Fibroblast of lung (primary cell): ENCODE measurements at regions not wholly inside any gene's neighbourhood (a gene's known extent, or its start where the extent isn't known, plus 50 kb on each side); places are given as distances from the start of the nearest gene placed in this dataset.

ENCODE experiments used
- DNase-seq, 2 donors: peaks; one replicate each; pipeline versions ENCODE4 v3.0.0 to v3.0.0-alpha.2; 2010; ENCODE audit warnings: low read depth in 2 of 2
- H2AFZ ChIP-seq: 2 replicates; pipeline ENCODE4 v1.5.1; 2012; ENCODE audit warnings: low read length, control low read depth, inconsistent platforms
- H3K27ac ChIP-seq: 2 replicates; pipeline ENCODE4 v1.5.1; 2011; ENCODE audit warnings: low read length, control low read depth; ENCODE audit not compliant: insufficient read depth
- H3K27me3 ChIP-seq: 2 replicates; pipeline ENCODE4 v1.5.1; 2011; ENCODE audit warnings: mild to moderate bottlenecking, low read length; ENCODE audit not compliant: control insufficient read depth, insufficient read depth
- H3K36me3 ChIP-seq: 2 replicates; pipeline ENCODE4 v1.5.1; 2011; ENCODE audit warnings: low read length; ENCODE audit not compliant: control insufficient read depth, insufficient read depth
- H3K4me1 ChIP-seq: 2 replicates; pipeline ENCODE4 v1.5.1; 2011; ENCODE audit warnings: low read length; ENCODE audit not compliant: control insufficient read depth, insufficient read depth; ENCODE audit errors: extremely low read depth
- H3K4me2 ChIP-seq: 2 replicates; pipeline ENCODE4 v1.5.1; 2011; ENCODE audit warnings: low read length, control low read depth; ENCODE audit not compliant: insufficient read depth; ENCODE audit errors: extremely low read depth
- H3K4me3 ChIP-seq, 4 experiments: fragments of 200-600 bp in 1 of 4; sonication (generic) in 1 of 4; replicated peaks in 1 of 4; 2 replicates each; pipeline ENCODE4 v1.5.1; 2011 to 2016; ENCODE audit warnings: low read length in 4 of 4, low read depth in 3 of 4, mild to moderate bottlenecking in 3 of 4, control low read depth in 2 of 4, inconsistent platforms in 1 of 4, mixed read lengths in 1 of 4; ENCODE audit not compliant: insufficient read depth in 1 of 4; ENCODE audit errors: control extremely low read depth in 1 of 4
- H3K79me2 ChIP-seq: 2 replicates; pipeline ENCODE4 v1.5.1; 2012; ENCODE audit warnings: mild to moderate bottlenecking, low read length, inconsistent platforms; ENCODE audit not compliant: control insufficient read depth, insufficient read depth
- H3K9ac ChIP-seq: 2 replicates; pipeline ENCODE4 v1.5.1; 2011; ENCODE audit warnings: mild to moderate bottlenecking, low read length, control low read depth; ENCODE audit not compliant: insufficient read depth
- H3K9me3 ChIP-seq: 2 replicates; pipeline ENCODE4 v1.5.1; 2012; ENCODE audit warnings: low read depth, low read length; ENCODE audit not compliant: control insufficient read depth, insufficient read depth
- H4K20me1 ChIP-seq: 2 replicates; pipeline ENCODE4 v1.5.1; 2011; ENCODE audit warnings: low read length; ENCODE audit not compliant: control insufficient read depth, insufficient read depth; ENCODE audit errors: extremely low read depth
- EZH2 ChIP-seq: IDR thresholded peaks from 2 replicates; pipeline ENCODE4 v1.5.1; 2012; ENCODE audit warnings: low read length, control low read depth, mild to moderate bottlenecking; ENCODE audit errors: missing control alignments
- TF ChIP-seq, protein P1 (sequence below), 2 donors: IDR thresholded peaks in 1 of 2; conservative IDR thresholded peaks in 1 of 2; 1 replicate in 1 of 2; 2 replicates in 1 of 2; pipeline ENCODE4 v1.5.1; 2011 to 2012; ENCODE audit warnings: low read length in 2 of 2, control low read depth in 1 of 2, inconsistent platforms in 1 of 2, low read depth in 1 of 2, mild to moderate bottlenecking in 1 of 2

DNA sequence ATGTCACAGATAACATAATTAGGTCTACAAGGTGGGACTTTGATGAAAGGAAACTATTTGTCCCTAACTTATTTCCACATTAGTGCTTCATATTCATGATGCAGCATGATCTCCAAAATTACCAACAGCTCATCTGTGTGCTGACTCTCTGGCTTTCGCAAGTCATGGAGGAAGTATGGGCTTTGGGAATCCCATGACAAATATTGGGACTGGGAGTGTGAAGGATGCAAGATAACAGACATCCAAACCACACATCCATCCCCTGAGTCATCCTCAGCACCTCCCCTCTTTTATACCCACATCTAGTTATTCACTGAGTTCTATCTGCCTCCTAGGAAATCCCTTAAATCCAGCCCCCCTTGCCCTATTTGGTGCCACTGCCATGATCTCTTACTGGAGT lies 102.8 kb upstream of the COL24A1 start:
- Histone ChIP-seq H3K4me3 (no peak overlapping the region), H3K36me3 (no peaks in the 10 kb centered on the region), H3K4me2 (no peak overlapping the region), H3K9ac (no peak overlapping the region), H3K79me2 (no peaks in the 10 kb centered on the region), H3K9me3 (no peaks in the 10 kb centered on the region), H3K27ac (no peak overlapping the region), H2AFZ (no peak overlapping the region), H3K27me3 (no peaks in the 10 kb centered on the region), H3K4me1 (no peaks in the 10 kb centered on the region), H4K20me1 (no peaks in the 10 kb centered on the region)
- DNase-seq, result peak; percentile 26 to 69
- TF ChIP-seq, protein P1, sequence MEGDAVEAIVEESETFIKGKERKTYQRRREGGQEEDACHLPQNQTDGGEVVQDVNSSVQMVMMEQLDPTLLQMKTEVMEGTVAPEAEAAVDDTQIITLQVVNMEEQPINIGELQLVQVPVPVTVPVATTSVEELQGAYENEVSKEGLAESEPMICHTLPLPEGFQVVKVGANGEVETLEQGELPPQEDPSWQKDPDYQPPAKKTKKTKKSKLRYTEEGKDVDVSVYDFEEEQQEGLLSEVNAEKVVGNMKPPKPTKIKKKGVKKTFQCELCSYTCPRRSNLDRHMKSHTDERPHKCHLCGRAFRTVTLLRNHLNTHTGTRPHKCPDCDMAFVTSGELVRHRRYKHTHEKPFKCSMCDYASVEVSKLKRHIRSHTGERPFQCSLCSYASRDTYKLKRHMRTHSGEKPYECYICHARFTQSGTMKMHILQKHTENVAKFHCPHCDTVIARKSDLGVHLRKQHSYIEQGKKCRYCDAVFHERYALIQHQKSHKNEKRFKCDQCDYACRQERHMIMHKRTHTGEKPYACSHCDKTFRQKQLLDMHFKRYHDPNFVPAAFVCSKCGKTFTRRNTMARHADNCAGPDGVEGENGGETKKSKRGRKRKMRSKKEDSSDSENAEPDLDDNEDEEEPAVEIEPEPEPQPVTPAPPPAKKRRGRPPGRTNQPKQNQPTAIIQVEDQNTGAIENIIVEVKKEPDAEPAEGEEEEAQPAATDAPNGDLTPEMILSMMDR (conservative IDR thresholded peaks at IDR 0.05 in 1 of 2, IDR thresholded peaks at IDR 0.05 in 1 of 2; ENCODE audit: low read depth in 1 of 2, low read length in 2 of 2), result no peak
- TF ChIP-seq EZH2, result no peak

DNA sequence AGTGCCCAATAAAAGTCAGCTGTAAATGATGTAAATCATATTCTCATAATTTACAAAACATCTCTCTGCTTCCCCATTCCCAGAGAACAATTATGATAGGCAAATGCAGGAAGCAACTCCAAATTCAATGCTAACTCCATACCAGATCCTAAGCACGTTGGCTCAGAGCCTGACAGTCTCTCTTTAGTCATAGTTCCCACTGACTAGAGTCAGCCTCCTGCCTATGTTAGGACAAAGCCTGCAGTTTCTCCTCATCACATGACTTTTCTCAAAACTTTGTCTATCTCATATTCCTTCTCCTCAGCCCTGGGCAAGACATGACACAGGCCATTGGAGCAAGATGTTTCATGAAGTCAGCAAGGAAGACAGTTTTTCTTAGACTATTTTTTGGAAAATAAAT lies 101.5 kb upstream of the COL24A1 start:
- Histone ChIP-seq H3K27me3 (no peaks in the 10 kb centered on the region), H2AFZ (no peak overlapping the region), H3K27ac (no peak overlapping the region), H3K4me1 (no peaks in the 10 kb centered on the region), H3K9me3 (no peaks in the 10 kb centered on the region), H3K4me3 (no peak overlapping the region), H3K36me3 (no peaks in the 10 kb centered on the region), H3K9ac (no peak overlapping the region), H3K79me2 (no peaks in the 10 kb centered on the region), H3K4me2 (no peak overlapping the region), H4K20me1 (no peaks in the 10 kb centered on the region)
- DNase-seq, result peak; percentile 32 to 60
- TF ChIP-seq EZH2, result no peak
- TF ChIP-seq, protein P1 (conservative IDR thresholded peaks at IDR 0.05 in 1 of 2, IDR thresholded peaks at IDR 0.05 in 1 of 2; ENCODE audit: low read depth in 1 of 2, low read length in 2 of 2), result no peak

DNA sequence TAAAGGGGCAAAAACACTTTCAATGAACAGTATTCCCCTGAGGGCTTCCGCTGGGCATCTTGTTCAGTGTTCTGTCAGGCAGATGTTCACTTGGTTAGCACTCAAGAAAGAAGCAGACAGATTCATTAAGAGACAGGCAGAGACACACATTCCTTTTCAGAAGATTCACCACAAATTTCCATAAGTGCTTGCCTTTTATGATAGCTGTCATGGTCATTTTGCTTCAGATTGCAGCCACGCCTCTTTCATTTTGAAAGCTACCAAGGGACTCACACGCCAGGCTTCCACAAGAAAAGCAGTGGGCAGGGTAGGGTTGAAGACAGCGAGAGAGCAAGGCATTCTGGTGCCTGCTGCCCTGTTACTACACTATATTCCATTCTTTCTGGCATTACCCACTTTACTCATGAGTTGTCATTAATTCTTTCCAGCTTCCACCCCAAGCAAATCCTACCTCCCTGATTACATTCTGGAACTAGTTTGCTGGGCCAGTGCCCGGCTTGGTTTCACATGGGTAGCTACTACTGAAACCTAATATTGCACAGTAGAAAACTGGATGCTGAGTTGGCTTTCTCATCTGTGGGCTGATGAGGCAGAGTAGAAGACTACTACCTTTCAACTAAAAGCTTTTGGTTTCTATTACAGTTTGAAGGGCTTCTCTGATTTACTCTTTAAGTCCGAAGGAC lies 91.2 kb upstream of the COL24A1 start:
- no peaks in the 10 kb centered on the region for H3K79me2 ChIP-seq
- H3K4me2 ChIP-seq, result no peak overlapping the region
- no peaks in the 10 kb centered on the region for H4K20me1 ChIP-seq
- DNase-seq, result peak in 1 of 2 donors; percentile 9
- TF ChIP-seq, protein P1 (conservative IDR thresholded peaks at IDR 0.05 in 1 of 2, IDR thresholded peaks at IDR 0.05 in 1 of 2; ENCODE audit: low read depth in 1 of 2, low read length in 2 of 2), result no peak
- TF ChIP-seq EZH2, result no peak
- no peak overlapping the region for H3K9ac ChIP-seq
- H2AFZ ChIP-seq, result no peak overlapping the region
- no peaks in the 10 kb centered on the region for H3K27me3 ChIP-seq
- H3K36me3 ChIP-seq, result no peaks in the 10 kb centered on the region
- H3K4me1 ChIP-seq, result no peaks in the 10 kb centered on the region
- no peak overlapping the region for H3K27ac ChIP-seq
- no peaks in the 10 kb centered on the region for H3K9me3 ChIP-seq
- H3K4me3 ChIP-seq, result no peak overlapping the region
